NCI-H345 treated with DMSO at 0.1 percent for 48 hours (cell line): ENCODE measurements at regions not wholly inside any gene's neighbourhood (a gene's known extent, or its start where the extent isn't known, plus 50 kb on each side); places are given as distances from the start of the nearest gene placed in this dataset.
A peak's percentile ranks its signal among the peaks of the same experiment; 100 is the strongest.

ENCODE experiments used
- DNase-seq: peaks from one replicate; lab custom pipeline; 2025; ENCODE audit not compliant: unreplicated experiment; lab: John Stamatoyannopoulos, UW

- DNase-seq = no peak
These were observed 122.2 kb upstream of the PDE4B start for GRCh38 chr1:65670518-65670917.

- no peak for DNase-seq
These were observed 118.2 kb upstream of the PDE4B start for GRCh38 chr1:65674522-65674921.

- no peak for DNase-seq
These were observed 112.9 kb upstream of the PDE4B start for GRCh38 chr1:65679773-65680172.

GRCh38 chr1:65681096-65681495, 111.6 kb upstream of the PDE4B start:
- no peak for DNase-seq

GRCh38 chr1:65687428-65688214, 105.1 kb upstream of the PDE4B start:
- peak; percentile 66 for DNase-seq

GRCh38 chr1:65688215-65688566, 104.5 kb upstream of the PDE4B start:
- DNase-seq = no peak

- no peak for DNase-seq
These were observed 103.8 kb upstream of the PDE4B start for GRCh38 chr1:65688848-65689247.

GRCh38 chr1:65691152-65691900, 101.4 kb upstream of the PDE4B start:
- no peak for DNase-seq

GRCh38 chr1:65691972-65692371, 100.7 kb upstream of the PDE4B start:
- no peak for DNase-seq

GRCh38 chr1:65694126-65694525, 98.6 kb upstream of the PDE4B start:
- no peak for DNase-seq

GRCh38 chr1:65694933-65695332, 97.8 kb upstream of the PDE4B start:
- no peak for DNase-seq

GRCh38 chr1:65698590-65698989, 94.1 kb upstream of the PDE4B start:
- DNase-seq = no peak

GRCh38 chr1:65703853-65704252, 88.8 kb upstream of the PDE4B start:
- DNase-seq = no peak

- DNase-seq = no peak
These were observed 88.4 kb upstream of the PDE4B start for GRCh38 chr1:65704318-65704717.

- DNase-seq = no peak
These were observed 74.8 kb upstream of the PDE4B start for GRCh38 chr1:65717815-65718454.

GRCh38 chr1:65719391-65719790, 73.3 kb upstream of the PDE4B start:
- no peak for DNase-seq

- no peak for DNase-seq
These were observed 70.2 kb upstream of the PDE4B start for GRCh38 chr1:65722461-65722860.

GRCh38 chr1:65724151-65724550, 68.5 kb upstream of the PDE4B start:
- DNase-seq = no peak

GRCh38 chr1:65725064-65725463, 67.6 kb upstream of the PDE4B start:
- DNase-seq = no peak

- no peak for DNase-seq
These were observed 64.2 kb upstream of the PDE4B start for GRCh38 chr1:65728504-65728903.

- no peak for DNase-seq
These were observed 63.4 kb upstream of the PDE4B start for GRCh38 chr1:65729259-65729658.

GRCh38 chr1:65734979-65735378, 57.7 kb upstream of the PDE4B start:
- no peak for DNase-seq
